CD4-positive, alpha-beta T cell treated with Interleukin-15 for 1 hour (primary cell): ENCODE measurements at regions not wholly inside any gene's neighbourhood (a gene's known extent, or its start where the extent isn't known, plus 50 kb on each side); places are given as distances from the start of the nearest gene placed in this dataset.
"Not testable (repeated sequence)": the region's sequence is repeated elsewhere in the genome, so short reads cannot be mapped to it uniquely, and the experiment has no call there.

Source experiments
- DNase-seq: peaks from one replicate; pipeline ENCODE4 v3.0.0-alpha.2; 2020

GRCh38 chr18:64810354-64810753, 661.5 kb upstream of the LINC00305 start:
- DNase-seq = no peak

- no peak for DNase-seq
Observed at GRCh38 chr18:64809801-64810200, 660.9 kb upstream of the LINC00305 start.

- no peak for DNase-seq
Observed at GRCh38 chr18:64807560-64807959, 658.7 kb upstream of the LINC00305 start.

GRCh38 chr18:64806691-64807090, 657.8 kb upstream of the LINC00305 start:
- DNase-seq = no peak

GRCh38 chr18:64806232-64806631, 657.3 kb upstream of the LINC00305 start:
- DNase-seq = no peak

GRCh38 chr18:64803471-64803870, 654.6 kb upstream of the LINC00305 start:
- DNase-seq = no peak

- no peak for DNase-seq
Observed at GRCh38 chr18:64800151-64800550, 651.3 kb upstream of the LINC00305 start.

- no peak for DNase-seq
Observed at GRCh38 chr18:64799376-64799775, 650.5 kb upstream of the LINC00305 start.

GRCh38 chr18:64791236-64791635, 642.3 kb upstream of the LINC00305 start:
- no peak for DNase-seq

GRCh38 chr18:64785686-64786085, 636.8 kb upstream of the LINC00305 start:
- no peak for DNase-seq

GRCh38 chr18:64777556-64777955, 628.7 kb upstream of the LINC00305 start:
- no peak for DNase-seq

- no peak for DNase-seq
Observed at GRCh38 chr18:64765908-64766307, 617.0 kb upstream of the LINC00305 start.

GRCh38 chr18:64752707-64753106, 603.8 kb upstream of the LINC00305 start:
- no peak for DNase-seq

- no peak for DNase-seq
Observed at GRCh38 chr18:64749884-64750283, 601.0 kb upstream of the LINC00305 start.

- no peak for DNase-seq
Observed at GRCh38 chr18:64747803-64748202, 598.9 kb upstream of the LINC00305 start.

- no peak for DNase-seq
Observed at GRCh38 chr18:64742898-64743297, 594.0 kb upstream of the LINC00305 start.

GRCh38 chr18:64734063-64734462, 585.2 kb upstream of the LINC00305 start:
- no peak for DNase-seq

GRCh38 chr18:64725657-64726056, 576.8 kb upstream of the LINC00305 start:
- not testable (repeated sequence) for DNase-seq

GRCh38 chr18:64720781-64721464, 572.0 kb upstream of the LINC00305 start:
- DNase-seq = no peak

GRCh38 chr18:64718808-64719207, 569.9 kb upstream of the LINC00305 start:
- DNase-seq = no peak

- DNase-seq = no peak
Observed at GRCh38 chr18:64717026-64717425, 568.1 kb upstream of the LINC00305 start.

GRCh38 chr18:64714086-64714485, 565.2 kb upstream of the LINC00305 start:
- no peak for DNase-seq

GRCh38 chr18:64713284-64713683, 564.4 kb upstream of the LINC00305 start:
- peak; percentile 21 for DNase-seq

- no peak for DNase-seq
Observed at GRCh38 chr18:64712035-64712434, 563.1 kb upstream of the LINC00305 start.

GRCh38 chr18:64710105-64710861, 561.4 kb upstream of the LINC00305 start:
- no peak for DNase-seq
